Transverse colon (tissue), 4 donors: ENCODE measurements at regions not wholly inside any gene's neighbourhood (a gene's known extent, or its start where the extent isn't known, plus 50 kb on each side); places are given as distances from the start of the nearest gene placed in this dataset.

Experiments
- POLR2AphosphoS5 ChIP-seq, 3 donors: sonication (generic); formaldehyde crosslinking; IDR thresholded peaks; one replicate each; pipeline ENCODE4 v1.6.1; 2016; ENCODE audit warnings: antibody characterized with exemption in 3 of 3
- TF ChIP-seq, protein P1 (sequence below), 5 experiments: fragments of 200-600 bp in 3 of 5; fragments of 450-650 bp in 2 of 5; sonication (generic) in 3 of 5; IDR thresholded peaks; 1 replicate in 2 of 5; 2 replicates in 3 of 5; pipeline ENCODE4 v1.5.1; 2016 to 2017; ENCODE audit warnings: antibody characterized with exemption in 5 of 5, inconsistent platforms in 3 of 5, mild to moderate bottlenecking in 2 of 5, moderate library complexity in 1 of 5

- TF ChIP-seq, protein P1, sequence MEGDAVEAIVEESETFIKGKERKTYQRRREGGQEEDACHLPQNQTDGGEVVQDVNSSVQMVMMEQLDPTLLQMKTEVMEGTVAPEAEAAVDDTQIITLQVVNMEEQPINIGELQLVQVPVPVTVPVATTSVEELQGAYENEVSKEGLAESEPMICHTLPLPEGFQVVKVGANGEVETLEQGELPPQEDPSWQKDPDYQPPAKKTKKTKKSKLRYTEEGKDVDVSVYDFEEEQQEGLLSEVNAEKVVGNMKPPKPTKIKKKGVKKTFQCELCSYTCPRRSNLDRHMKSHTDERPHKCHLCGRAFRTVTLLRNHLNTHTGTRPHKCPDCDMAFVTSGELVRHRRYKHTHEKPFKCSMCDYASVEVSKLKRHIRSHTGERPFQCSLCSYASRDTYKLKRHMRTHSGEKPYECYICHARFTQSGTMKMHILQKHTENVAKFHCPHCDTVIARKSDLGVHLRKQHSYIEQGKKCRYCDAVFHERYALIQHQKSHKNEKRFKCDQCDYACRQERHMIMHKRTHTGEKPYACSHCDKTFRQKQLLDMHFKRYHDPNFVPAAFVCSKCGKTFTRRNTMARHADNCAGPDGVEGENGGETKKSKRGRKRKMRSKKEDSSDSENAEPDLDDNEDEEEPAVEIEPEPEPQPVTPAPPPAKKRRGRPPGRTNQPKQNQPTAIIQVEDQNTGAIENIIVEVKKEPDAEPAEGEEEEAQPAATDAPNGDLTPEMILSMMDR (IDR thresholded peaks at IDR 0.05) = no peak
- no peak for TF ChIP-seq POLR2AphosphoS5 (IDR thresholded peaks at IDR 0.05)
Observed at GRCh38 chr7:156157409-156158012, 345.2 kb upstream of the SHH start.
